ENCODE measurements at regions not wholly inside any gene's neighbourhood (a gene's known extent, or its start where the extent isn't known, plus 50 kb on each side); places are given as distances from the start of the nearest gene placed in this dataset.
A peak's percentile ranks its signal among the peaks of the same experiment; 100 is the strongest.

GRCh38 chr16:64410306-64410705 lies 711.6 kb downstream of the CDH11 start:
- Histone ChIP-seq H3K9me3 (ENCODE audit: low read depth) (no peaks in the 10 kb centered on the region), H3K36me3 (no peaks in the 10 kb centered on the region), H3K4me1 (ENCODE audit: low read depth) (peaks cover 12% of the 10 kb centered on the region), H3K4me3 (no peak overlapping the region), H3K27ac (no peak overlapping the region), H3K27me3 (no peaks in the 10 kb centered on the region)
- peak in 1 of 2 donors; percentile 17 for DNase-seq (ENCODE audit: low read depth in 1 of 2, low spot score in 1 of 2)
- TF ChIP-seq CTCF (IDR thresholded peaks at IDR 0.05; ENCODE audit: low read depth, low read length), result no peak

- no peaks in the 10 kb centered on the region for H3K9me3 ChIP-seq (ENCODE audit: low read depth)
- TF ChIP-seq CTCF (IDR thresholded peaks at IDR 0.05; ENCODE audit: low read depth, low read length), result no peak
These were observed 712.1 kb downstream of the CDH11 start for GRCh38 chr16:64409783-64410210.

GRCh38 chr16:64408699-64409098 lies 713.2 kb downstream of the CDH11 start:
- no peaks in the 10 kb centered on the region for H3K27me3 ChIP-seq
- peaks cover 12% of the 10 kb centered on the region for H3K4me1 ChIP-seq (ENCODE audit: low read depth)
- no peaks in the 10 kb centered on the region for H3K9me3 ChIP-seq (ENCODE audit: low read depth)
- H3K36me3 ChIP-seq, result no peaks in the 10 kb centered on the region
- no peak for DNase-seq (ENCODE audit: low read depth in 1 of 2, low spot score in 1 of 2)
- H3K4me3 ChIP-seq, result no peak overlapping the region
- no peak for TF ChIP-seq CTCF (IDR thresholded peaks at IDR 0.05; ENCODE audit: low read depth, low read length)
- no peak overlapping the region for H3K27ac ChIP-seq

More at GRCh38 chr16:64409783-64410210, 712.1 kb downstream of the CDH11 start:
- Histone ChIP-seq H3K4me3 (no peak overlapping the region), H3K36me3 (no peaks in the 10 kb centered on the region), H3K27ac (no peak overlapping the region), H3K27me3 (no peaks in the 10 kb centered on the region), H3K4me1 (ENCODE audit: low read depth) (peaks cover 12% of the 10 kb centered on the region)
- DNase-seq (ENCODE audit: low read depth in 1 of 2, low spot score in 1 of 2), result peak in 1 of 2 donors; percentile 4

GRCh38 chr16:64406770-64407181 lies 715.1 kb downstream of the CDH11 start:
- Histone ChIP-seq H3K4me1 (ENCODE audit: low read depth) (peaks cover 12% of the 10 kb centered on the region), H3K4me3 (no peak overlapping the region), H3K9me3 (ENCODE audit: low read depth) (no peaks in the 10 kb centered on the region), H3K27ac (no peak overlapping the region), H3K36me3 (no peaks in the 10 kb centered on the region), H3K27me3 (no peaks in the 10 kb centered on the region)
- TF ChIP-seq CTCF (IDR thresholded peaks at IDR 0.05; ENCODE audit: low read depth, low read length), result no peak
- DNase-seq (ENCODE audit: low read depth in 1 of 2, low spot score in 1 of 2), result peak; percentile 27 to 37

GRCh38 chr16:64403352-64403751 lies 718.5 kb downstream of the CDH11 start:
- Histone ChIP-seq H3K4me1 (ENCODE audit: low read depth) (peaks cover 12% of the 10 kb centered on the region), H3K36me3 (no peaks in the 10 kb centered on the region), H3K9me3 (ENCODE audit: low read depth) (no peaks in the 10 kb centered on the region), H3K4me3 (no peak overlapping the region), H3K27ac (no peak overlapping the region), H3K27me3 (no peaks in the 10 kb centered on the region)
- no peak for TF ChIP-seq CTCF (IDR thresholded peaks at IDR 0.05; ENCODE audit: low read depth, low read length)
- DNase-seq (ENCODE audit: low read depth in 1 of 2, low spot score in 1 of 2), result no peak

GRCh38 chr16:64398793-64399192 lies 723.1 kb downstream of the CDH11 start:
- no peak overlapping the region for H3K27ac ChIP-seq
- no peaks in the 10 kb centered on the region for H3K4me1 ChIP-seq (ENCODE audit: low read depth)
- TF ChIP-seq CTCF (IDR thresholded peaks at IDR 0.05; ENCODE audit: low read depth, low read length), result no peak
- no peak overlapping the region for H3K4me3 ChIP-seq
- DNase-seq (ENCODE audit: low read depth in 1 of 2, low spot score in 1 of 2), result no peak
- no peaks in the 10 kb centered on the region for H3K27me3 ChIP-seq
- no peaks in the 10 kb centered on the region for H3K36me3 ChIP-seq
- H3K9me3 ChIP-seq (ENCODE audit: low read depth), result no peaks in the 10 kb centered on the region

Data from cardiac muscle cell (in vitro differentiated cells and primary cell).